DOHH2 (cell line): ENCODE measurements at regions not wholly inside any gene's neighbourhood (a gene's known extent, or its start where the extent isn't known, plus 50 kb on each side); places are given as distances from the start of the nearest gene placed in this dataset.

Experiments used
- H3F3A ChIP-seq: fragments of 200-600 bp; sonication (generic), shearing (Covaris generic); 2 replicates; pipeline ENCODE4 v1.6.0; 2016; ENCODE audit warnings: antibody characterized with exemption, mild to moderate bottlenecking; ENCODE audit not compliant: control insufficient read depth, insufficient read depth
- H3K27ac ChIP-seq: fragments of 200-600 bp; sonication (generic); 2 replicates; pipeline ENCODE4 v1.5.1; 2014; ENCODE audit warnings: low read depth, mild to moderate bottlenecking, low read length, moderate library complexity
- H3K27me3 ChIP-seq: fragments of 200-600 bp; sonication (generic); 2 replicates; pipeline ENCODE4 v1.6.1; 2014; ENCODE audit warnings: mild to moderate bottlenecking, low read length, mixed read lengths; ENCODE audit not compliant: control insufficient read depth
- H3K36me3 ChIP-seq: fragments of 200-600 bp; sonication (generic); 2 replicates; pipeline ENCODE4 v1.6.1; 2014; ENCODE audit warnings: mild to moderate bottlenecking, low read length, moderate library complexity, mixed read lengths; ENCODE audit not compliant: control insufficient read depth
- H3K4me1 ChIP-seq: fragments of 200-600 bp; sonication (generic); 2 replicates; pipeline ENCODE4 v1.6.1; 2014; ENCODE audit warnings: mild to moderate bottlenecking, low read length, mixed read lengths; ENCODE audit not compliant: control insufficient read depth
- H3K4me2 ChIP-seq: fragments of 200-600 bp; sonication (generic); 2 replicates; pipeline ENCODE4 v1.6.0; 2014; ENCODE audit warnings: mild to moderate bottlenecking, low read length, moderate library complexity
- H3K4me3 ChIP-seq: fragments of 200-600 bp; sonication (generic); 2 replicates; pipeline ENCODE4 v1.5.1; 2014; ENCODE audit warnings: mild to moderate bottlenecking, low read length, mixed read lengths
- H3K79me2 ChIP-seq: fragments of 200-600 bp; sonication (generic); 2 replicates; pipeline ENCODE4 v1.6.1; 2014; ENCODE audit warnings: mild to moderate bottlenecking, low read length, mixed read lengths; ENCODE audit not compliant: control insufficient read depth
- H3K9me2 ChIP-seq: fragments of 200-600 bp; sonication (generic); replicated peaks from 2 replicates; pipeline ENCODE4 v1.6.1; 2014; ENCODE audit warnings: mild to moderate bottlenecking, low read length, mixed read lengths; ENCODE audit not compliant: control insufficient read depth
- H3K9me3 ChIP-seq: fragments of 200-600 bp; sonication (generic); 2 replicates; pipeline ENCODE4 v1.6.1; 2014; ENCODE audit warnings: antibody characterized with exemption, low read length, mixed read lengths; ENCODE audit not compliant: control insufficient read depth, insufficient read depth
- H4K20me1 ChIP-seq: fragments of 200-600 bp; sonication (generic); 2 replicates; pipeline ENCODE4 v1.6.0; 2014; ENCODE audit warnings: low read depth, mild to moderate bottlenecking, antibody characterized with exemption, low read length, moderate library complexity; ENCODE audit not compliant: control insufficient read depth, insufficient read depth
- EZH2phosphoT487 ChIP-seq: fragments of 200-600 bp; sonication (generic); IDR thresholded peaks from 2 replicates; pipeline ENCODE4 v1.6.1; 2017; ENCODE audit warnings: borderline replicate concordance, mild to moderate bottlenecking, antibody characterized with exemption, low read length, moderate library complexity, mixed read lengths
- TF ChIP-seq, protein P1 (sequence below): fragments of 200-600 bp; sonication (generic); IDR thresholded peaks from one replicate; pipeline ENCODE4 v1.5.1; 2014; ENCODE audit warnings: antibody characterized with exemption, mild to moderate bottlenecking, low read depth, low read length; ENCODE audit not compliant: poor library complexity, severe bottlenecking

DNA sequence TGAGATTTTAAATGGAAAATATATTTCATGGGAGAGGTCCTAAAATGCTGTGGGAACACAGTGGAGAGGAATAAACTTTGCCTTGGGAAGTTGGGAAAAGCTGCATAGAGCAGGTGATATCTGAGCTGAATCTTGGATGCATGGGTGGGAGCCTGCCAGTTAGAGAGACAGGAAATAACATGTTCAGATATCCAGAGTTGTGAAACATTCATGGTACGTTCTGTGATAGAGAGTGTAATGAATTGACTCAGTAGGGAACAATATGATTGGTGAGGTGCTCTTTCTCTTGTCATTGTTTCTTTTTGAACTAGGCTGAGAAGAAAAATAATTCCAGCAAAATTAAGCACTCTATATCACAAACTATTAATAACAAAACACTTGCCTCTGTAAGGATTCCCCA lies 72.8 kb downstream of the RPS12 start:
- no peaks in the 10 kb centered on the region for H3K4me1 ChIP-seq
- no peak overlapping the region for H3K4me2 ChIP-seq
- no peak overlapping the region for H3K4me3 ChIP-seq
- H3K36me3 ChIP-seq, result no peaks in the 10 kb centered on the region
- H3K79me2 ChIP-seq, result no peaks in the 10 kb centered on the region
- no peaks in the 10 kb centered on the region for H3K9me3 ChIP-seq
- no peak overlapping the region for H3K27ac ChIP-seq
- H3K9me2 ChIP-seq, result no peaks in the 10 kb centered on the region
- H4K20me1 ChIP-seq, result no peaks in the 10 kb centered on the region
- no peaks in the 10 kb centered on the region; the same call in 1 of the 2 replicates for H3K27me3 ChIP-seq
- TF ChIP-seq, protein P1, sequence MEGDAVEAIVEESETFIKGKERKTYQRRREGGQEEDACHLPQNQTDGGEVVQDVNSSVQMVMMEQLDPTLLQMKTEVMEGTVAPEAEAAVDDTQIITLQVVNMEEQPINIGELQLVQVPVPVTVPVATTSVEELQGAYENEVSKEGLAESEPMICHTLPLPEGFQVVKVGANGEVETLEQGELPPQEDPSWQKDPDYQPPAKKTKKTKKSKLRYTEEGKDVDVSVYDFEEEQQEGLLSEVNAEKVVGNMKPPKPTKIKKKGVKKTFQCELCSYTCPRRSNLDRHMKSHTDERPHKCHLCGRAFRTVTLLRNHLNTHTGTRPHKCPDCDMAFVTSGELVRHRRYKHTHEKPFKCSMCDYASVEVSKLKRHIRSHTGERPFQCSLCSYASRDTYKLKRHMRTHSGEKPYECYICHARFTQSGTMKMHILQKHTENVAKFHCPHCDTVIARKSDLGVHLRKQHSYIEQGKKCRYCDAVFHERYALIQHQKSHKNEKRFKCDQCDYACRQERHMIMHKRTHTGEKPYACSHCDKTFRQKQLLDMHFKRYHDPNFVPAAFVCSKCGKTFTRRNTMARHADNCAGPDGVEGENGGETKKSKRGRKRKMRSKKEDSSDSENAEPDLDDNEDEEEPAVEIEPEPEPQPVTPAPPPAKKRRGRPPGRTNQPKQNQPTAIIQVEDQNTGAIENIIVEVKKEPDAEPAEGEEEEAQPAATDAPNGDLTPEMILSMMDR, result no peak
- no peak for TF ChIP-seq EZH2phosphoT487
- no peaks in the 10 kb centered on the region for H3F3A ChIP-seq

DNA sequence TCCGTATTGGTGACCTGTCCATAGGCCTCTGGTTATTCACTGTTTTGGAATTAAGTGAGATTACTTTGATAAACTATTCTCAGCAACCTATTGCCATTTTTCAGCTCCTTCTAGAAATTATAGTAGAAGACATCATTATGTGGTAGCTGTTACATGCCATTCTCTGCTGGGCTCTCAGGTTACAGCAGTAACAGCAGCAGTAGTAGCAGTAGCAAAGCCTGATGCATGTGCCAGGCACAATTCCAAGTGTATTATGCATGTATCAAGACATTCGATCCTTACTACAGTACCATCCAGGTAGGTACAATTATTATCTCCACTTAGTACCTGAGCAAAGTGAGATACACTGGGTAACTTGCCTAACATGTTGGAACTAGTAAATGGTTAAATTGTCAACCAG lies 74.3 kb downstream of the RPS12 start:
- no peaks in the 10 kb centered on the region for H3K27me3 ChIP-seq
- no peak overlapping the region for H3K27ac ChIP-seq
- no peaks in the 10 kb centered on the region for H3K36me3 ChIP-seq
- H3F3A ChIP-seq, result no peaks in the 10 kb centered on the region
- no peaks in the 10 kb centered on the region for H3K4me1 ChIP-seq
- H4K20me1 ChIP-seq, result no peaks in the 10 kb centered on the region
- no peak overlapping the region for H3K4me2 ChIP-seq
- H3K9me3 ChIP-seq, result no peaks in the 10 kb centered on the region
- H3K4me3 ChIP-seq, result no peak overlapping the region
- TF ChIP-seq EZH2phosphoT487, result no peak
- TF ChIP-seq, protein P1, result no peak
- H3K79me2 ChIP-seq, result no peaks in the 10 kb centered on the region
- H3K9me2 ChIP-seq, result no peaks in the 10 kb centered on the region

DNA sequence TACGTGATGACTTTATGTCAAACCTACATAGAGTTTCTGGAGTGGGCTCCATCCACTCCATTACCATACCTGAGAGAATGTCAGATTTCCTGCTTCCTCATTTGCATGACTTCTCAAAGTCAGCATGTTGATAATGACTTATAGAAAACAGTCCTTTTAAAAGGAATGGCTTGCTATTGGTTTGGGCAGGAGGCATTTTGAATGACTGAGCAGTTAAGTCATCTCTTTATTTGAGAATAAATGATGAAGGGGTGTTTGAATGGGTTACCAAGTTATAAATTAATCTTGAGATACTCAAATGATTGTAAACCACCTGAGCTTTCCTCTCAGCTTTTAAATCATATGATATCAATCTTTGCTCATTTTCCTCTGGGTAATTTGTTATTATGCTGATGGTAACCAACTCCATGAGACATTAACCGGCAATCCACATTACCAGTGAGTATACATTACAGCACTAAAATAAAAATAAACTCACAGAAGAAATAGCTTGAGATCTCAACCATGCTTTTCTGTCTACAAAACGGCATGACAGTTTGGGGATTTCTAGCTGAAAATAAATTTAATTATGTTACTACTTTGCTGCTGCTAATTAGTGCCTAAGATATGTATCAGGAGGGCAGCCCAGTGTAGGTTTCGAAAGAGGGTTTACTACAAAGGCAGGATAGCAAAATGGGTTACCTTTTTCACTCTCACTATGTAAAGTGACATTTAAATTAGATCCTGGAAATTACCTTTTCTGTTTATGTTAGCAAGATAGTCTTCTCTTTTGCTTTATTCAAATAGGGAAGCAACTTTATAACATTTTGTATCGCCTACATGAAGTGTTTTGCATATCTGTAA lies 78.8 kb downstream of the RPS12 start:
- no peak overlapping the region for H3K4me3 ChIP-seq

More for the DNA sequence above, 78.8 kb downstream of the RPS12 start:
- no peaks in the 10 kb centered on the region for H3K9me3 ChIP-seq
- no peak overlapping the region for H3K4me2 ChIP-seq
- H4K20me1 ChIP-seq, result no peaks in the 10 kb centered on the region
- H3K27ac ChIP-seq, result no peak overlapping the region
- H3K9me2 ChIP-seq, result no peaks in the 10 kb centered on the region
- TF ChIP-seq EZH2phosphoT487, result no peak
- TF ChIP-seq, protein P1, result no peak
- no peaks in the 10 kb centered on the region for H3K36me3 ChIP-seq
- no peaks in the 10 kb centered on the region for H3K79me2 ChIP-seq
- H3F3A ChIP-seq, result no peaks in the 10 kb centered on the region
- no peaks in the 10 kb centered on the region for H3K4me1 ChIP-seq
- no peaks in the 10 kb centered on the region for H3K27me3 ChIP-seq
